ENCODE measurements at regions not wholly inside any gene's neighbourhood (a gene's known extent, or its start where the extent isn't known, plus 50 kb on each side); places are given as distances from the start of the nearest gene placed in this dataset.

DNA sequence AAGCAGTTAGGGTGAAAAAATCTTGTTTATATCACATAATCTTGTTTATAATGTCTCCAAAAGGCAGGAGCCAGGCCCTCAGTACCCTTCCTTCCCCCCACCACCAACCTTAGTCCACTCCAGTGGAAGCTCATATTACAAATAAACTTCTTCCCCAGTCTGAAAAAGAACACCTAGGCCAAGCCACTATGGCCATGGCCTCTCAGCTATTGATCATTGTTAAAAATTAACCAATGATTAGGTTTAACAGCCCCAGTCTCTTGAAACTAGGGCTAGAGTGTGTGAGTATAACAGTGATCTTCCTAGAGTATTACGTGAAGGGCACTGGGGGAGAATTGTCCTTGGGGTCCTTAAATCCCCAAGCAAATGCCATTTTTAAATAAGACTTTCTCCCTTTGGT, 411.9 kb upstream of the EDA2R start:
- TF ChIP-seq, protein P1, sequence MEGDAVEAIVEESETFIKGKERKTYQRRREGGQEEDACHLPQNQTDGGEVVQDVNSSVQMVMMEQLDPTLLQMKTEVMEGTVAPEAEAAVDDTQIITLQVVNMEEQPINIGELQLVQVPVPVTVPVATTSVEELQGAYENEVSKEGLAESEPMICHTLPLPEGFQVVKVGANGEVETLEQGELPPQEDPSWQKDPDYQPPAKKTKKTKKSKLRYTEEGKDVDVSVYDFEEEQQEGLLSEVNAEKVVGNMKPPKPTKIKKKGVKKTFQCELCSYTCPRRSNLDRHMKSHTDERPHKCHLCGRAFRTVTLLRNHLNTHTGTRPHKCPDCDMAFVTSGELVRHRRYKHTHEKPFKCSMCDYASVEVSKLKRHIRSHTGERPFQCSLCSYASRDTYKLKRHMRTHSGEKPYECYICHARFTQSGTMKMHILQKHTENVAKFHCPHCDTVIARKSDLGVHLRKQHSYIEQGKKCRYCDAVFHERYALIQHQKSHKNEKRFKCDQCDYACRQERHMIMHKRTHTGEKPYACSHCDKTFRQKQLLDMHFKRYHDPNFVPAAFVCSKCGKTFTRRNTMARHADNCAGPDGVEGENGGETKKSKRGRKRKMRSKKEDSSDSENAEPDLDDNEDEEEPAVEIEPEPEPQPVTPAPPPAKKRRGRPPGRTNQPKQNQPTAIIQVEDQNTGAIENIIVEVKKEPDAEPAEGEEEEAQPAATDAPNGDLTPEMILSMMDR (IDR thresholded peaks at IDR 0.05) = no peak
- no peak for TF ChIP-seq POLR2A (IDR thresholded peaks at IDR 0.05)

Measured in body of pancreas (tissue), 4 donors.